H1 (cell line): ENCODE measurements at regions not wholly inside any gene's neighbourhood (a gene's known extent, or its start where the extent isn't known, plus 50 kb on each side); places are given as distances from the start of the nearest gene placed in this dataset.

ENCODE experiments used
- CTCF ChIA-PET: fragments of 300-600 bp; sonication (Branson Sonifier 250); formaldehyde crosslinking; loops from one replicate; lab custom pipeline; 2021; ENCODE audit not compliant: partially characterized antibody; lab: Charles Lee
- POLR2A ChIA-PET: fragments of 300-600 bp; sonication (Branson Sonifier 250); formaldehyde crosslinking; loops from one replicate; lab custom pipeline; 2021; ENCODE audit warnings: inconsistent platforms; ENCODE audit not compliant: partially characterized antibody; lab: Charles Lee
- DNase-seq, 2 experiments: peaks; one replicate each; pipeline versions ENCODE4 v3.0.0 to v3.0.0-alpha.2; 2010 to 2022; ENCODE audit warnings: low spot score in 2 of 2, low read depth in 1 of 2, mixed read lengths in 1 of 2
- FAIRE-seq: peaks from 2 replicates; lab custom pipeline; 2011; peaks lifted over from hg19 to GRCh38; lab: Jason Lieb, UNC
- H2AFZ ChIP-seq: 2 replicates; pipeline ENCODE4 v1.8.1; 2012; ENCODE audit warnings: low read length, inconsistent platforms
- H2AK5ac ChIP-seq: 2 replicates; pipeline ENCODE4 v1.6.1; 2013; ENCODE audit warnings: low read depth, low read length
- H2BK120ac ChIP-seq: replicated peaks from 2 replicates; pipeline ENCODE3; 2013; ENCODE audit warnings: low read depth, low read length, inconsistent platforms
- H2BK12ac ChIP-seq: 2 replicates; pipeline ENCODE4 v1.6.1; 2013; ENCODE audit warnings: low read depth, low read length
- H2BK15ac ChIP-seq: 2 replicates; pipeline ENCODE4 v1.6.1; 2013; ENCODE audit warnings: low read length
- H2BK20ac ChIP-seq: 2 replicates; pipeline ENCODE4 v1.6.1; 2013; ENCODE audit warnings: low read length
- H2BK5ac ChIP-seq: 2 replicates; pipeline ENCODE4 v1.6.1; 2013; ENCODE audit warnings: low read depth, low read length
- H3K14ac ChIP-seq: 2 replicates; pipeline ENCODE4 v1.6.1; 2013; ENCODE audit warnings: inconsistent platforms; ENCODE audit not compliant: insufficient read length
- H3K18ac ChIP-seq: 2 replicates; pipeline ENCODE4 v1.6.1; 2013; ENCODE audit warnings: low read length; ENCODE audit errors: extremely low read depth
- H3K23ac ChIP-seq: 2 replicates; pipeline ENCODE4 v1.6.1; 2013; ENCODE audit warnings: inconsistent platforms; ENCODE audit not compliant: insufficient read length
- H3K23me2 ChIP-seq: 2 replicates; pipeline ENCODE4 v1.6.1; 2013; ENCODE audit warnings: low read depth, low read length
- H3K27ac ChIP-seq: 2 replicates; pipeline ENCODE4 v1.6.1; 2011; ENCODE audit warnings: low read depth, low read length, inconsistent platforms
- H3K27me3 ChIP-seq, 4 experiments: replicated peaks in 1 of 4; 1 replicate in 1 of 4; 2 replicates in 3 of 4; pipeline versions ENCODE4 v1.6.1 to v1.8.1; 2011 to 2013; ENCODE audit warnings: low read length in 3 of 4, mild to moderate bottlenecking in 3 of 4, inconsistent platforms in 2 of 4, mixed read lengths in 2 of 4, moderate library complexity in 1 of 4; ENCODE audit not compliant: control insufficient read depth in 3 of 4, insufficient read depth in 3 of 4; ENCODE audit errors: extremely low read depth in 1 of 4
- H3K36me3 ChIP-seq, 4 experiments: 2 replicates each; pipeline versions ENCODE4 v1.6.1 to v1.8.1; 2011 to 2013; ENCODE audit warnings: mild to moderate bottlenecking in 4 of 4, low read length in 3 of 4, moderate library complexity in 2 of 4, control low read depth in 1 of 4, inconsistent platforms in 1 of 4; ENCODE audit not compliant: insufficient read depth in 4 of 4, control insufficient read depth in 2 of 4
- H3K4ac ChIP-seq: replicated peaks from 2 replicates; pipeline ENCODE3; 2013; ENCODE audit warnings: low read length, low read depth, mixed read lengths, inconsistent platforms; ENCODE audit not compliant: insufficient read length
- H3K4me1 ChIP-seq, 4 experiments: replicated peaks in 1 of 4; 1 replicate in 1 of 4; 2 replicates in 3 of 4; pipeline versions ENCODE4 v1.6.1 to v1.8.1; 2011 to 2013; ENCODE audit warnings: low read length in 3 of 4, inconsistent platforms in 2 of 4, mixed read lengths in 1 of 4; ENCODE audit not compliant: insufficient read depth in 4 of 4, control insufficient read depth in 3 of 4
- H3K4me2 ChIP-seq, 2 experiments: 2 replicates each; pipeline versions ENCODE4 v1.6.1 to v1.8.1; 2011 to 2013; ENCODE audit warnings: low read depth in 2 of 2, low read length in 2 of 2, control low read depth in 1 of 2, inconsistent platforms in 1 of 2, mild to moderate bottlenecking in 1 of 2; ENCODE audit not compliant: insufficient read depth in 1 of 2
- H3K4me3 ChIP-seq, 4 experiments: fragments of 200-600, 300-600 bp in 1 of 4; sonication (generic), shearing (Covaris generic), sonication (Bioruptor Twin) in 1 of 4; 2 replicates each; pipeline versions ENCODE4 v1.5.1 to v1.8.1; 2011 to 2016; ENCODE audit warnings: low read length in 4 of 4, low read depth in 3 of 4, control low read depth in 2 of 4, inconsistent platforms in 2 of 4, mild to moderate bottlenecking in 2 of 4, mixed read lengths in 1 of 4, moderate library complexity in 1 of 4; ENCODE audit not compliant: insufficient read depth in 2 of 4; ENCODE audit errors: extremely low read depth in 1 of 4
- H3K56ac ChIP-seq: replicated peaks from 2 replicates; pipeline ENCODE3; 2013; ENCODE audit warnings: low read depth, mild to moderate bottlenecking, mixed read lengths, low read length, inconsistent platforms; ENCODE audit not compliant: insufficient read length
- H3K79me1 ChIP-seq: 2 replicates; pipeline ENCODE4 v1.6.1; 2013; ENCODE audit warnings: low read depth, low read length, control low read depth
- H3K79me2 ChIP-seq, 2 experiments: 2 replicates each; pipeline versions ENCODE4 v1.6.1 to v1.8.1; 2012 to 2013; ENCODE audit warnings: low read length in 2 of 2, mild to moderate bottlenecking in 2 of 2, inconsistent platforms in 1 of 2; ENCODE audit not compliant: insufficient read depth in 2 of 2, control insufficient read depth in 1 of 2
- H3K9ac ChIP-seq, 4 experiments: replicated peaks in 1 of 4; 1 replicate in 1 of 4; 2 replicates in 3 of 4; pipeline versions ENCODE4 v1.6.1 to v1.8.1; 2011 to 2013; ENCODE audit warnings: low read depth in 3 of 4, low read length in 3 of 4, control low read depth in 2 of 4, mild to moderate bottlenecking in 2 of 4, moderate library complexity in 2 of 4, inconsistent platforms in 1 of 4; ENCODE audit errors: extremely low read depth in 1 of 4
- H3K9me3 ChIP-seq, 2 experiments: 2 replicates each; pipeline versions ENCODE4 v1.6.1 to v1.8.1; 2012 to 2013; ENCODE audit warnings: mild to moderate bottlenecking in 2 of 2, moderate library complexity in 2 of 2, control low read depth in 1 of 2, inconsistent platforms in 1 of 2, low read depth in 1 of 2, low read length in 1 of 2, mixed read lengths in 1 of 2; ENCODE audit not compliant: insufficient read depth in 2 of 2
- H4K20me1 ChIP-seq, 2 experiments: replicated peaks in 1 of 2; 2 replicates each; pipeline versions ENCODE3 to v1.8.1; 2011 to 2013; ENCODE audit warnings: inconsistent platforms in 2 of 2, low read length in 2 of 2, mild to moderate bottlenecking in 1 of 2; ENCODE audit not compliant: insufficient read depth in 2 of 2, control insufficient read depth in 1 of 2
- H4K5ac ChIP-seq: 2 replicates; pipeline ENCODE4 v1.6.1; 2013; ENCODE audit warnings: low read length, low read depth, mixed read lengths, inconsistent platforms; ENCODE audit not compliant: insufficient read length
- H4K8ac ChIP-seq: 2 replicates; pipeline ENCODE4 v1.8.0; 2013; ENCODE audit warnings: mild to moderate bottlenecking, moderate library complexity, low read length, inconsistent platforms; ENCODE audit not compliant: insufficient read depth; ENCODE audit errors: extremely low read depth
- H4K91ac ChIP-seq: replicated peaks from 2 replicates; pipeline ENCODE3; 2013; ENCODE audit warnings: low read length, mixed read lengths, inconsistent platforms; ENCODE audit not compliant: insufficient read length
- EP300 ChIP-seq, 2 experiments: IDR thresholded peaks; 1 replicate in 1 of 2; 2 replicates in 1 of 2; pipeline ENCODE4 v1.6.1; 2011 to 2012; ENCODE audit warnings: low read depth in 2 of 2, low read length in 2 of 2, mild to moderate bottlenecking in 2 of 2, borderline replicate concordance in 1 of 2, inconsistent platforms in 1 of 2, moderate library complexity in 1 of 2
- GABPA ChIP-seq: IDR thresholded peaks from 2 replicates; pipeline ENCODE4 v1.6.1; 2011; ENCODE audit warnings: mild to moderate bottlenecking, low read length, moderate library complexity, borderline replicate concordance; ENCODE audit not compliant: insufficient read depth
- HDAC2 ChIP-seq, 2 experiments: fragments of 300-600 bp in 1 of 2; sonication (generic) in 1 of 2; IDR thresholded peaks; 2 replicates each; pipeline ENCODE4 v1.6.1; 2011 to 2012; ENCODE audit warnings: low read depth in 2 of 2, low read length in 2 of 2, mild to moderate bottlenecking in 2 of 2, moderate library complexity in 2 of 2, borderline replicate concordance in 1 of 2, inconsistent platforms in 1 of 2
- JUN ChIP-seq: IDR thresholded peaks from 2 replicates; pipeline ENCODE4 v1.6.1; 2011; ENCODE audit warnings: low read depth, mild to moderate bottlenecking, improper control_type of control experiment, low read length
- JUND ChIP-seq: IDR thresholded peaks from 2 replicates; pipeline ENCODE4 v1.6.1; 2011; ENCODE audit warnings: mild to moderate bottlenecking, improper control_type of control experiment, low read length
- KDM1A ChIP-seq: fragments of 200-600, 300-600 bp; sonication (generic); IDR thresholded peaks from 2 replicates; pipeline ENCODE4 v1.7.1; 2016; ENCODE audit warnings: mild to moderate bottlenecking, low read length, borderline replicate concordance
- MAX ChIP-seq: IDR thresholded peaks from 2 replicates; pipeline ENCODE4 v1.6.1; 2012; ENCODE audit warnings: inconsistent platforms
- RAD21 ChIP-seq, 2 experiments: IDR thresholded peaks in 1 of 2; conservative IDR thresholded peaks in 1 of 2; 2 replicates each; pipeline ENCODE4 v1.6.1; 2011; ENCODE audit warnings: low read depth in 2 of 2, low read length in 2 of 2, improper control_type of control experiment in 1 of 2, inconsistent platforms in 1 of 2, mild to moderate bottlenecking in 1 of 2, moderate library complexity in 1 of 2
- SIRT6 ChIP-seq: IDR thresholded peaks from one replicate; pipeline ENCODE4 v1.7.1; 2012; ENCODE audit warnings: low read length, inconsistent platforms
- SIX5 ChIP-seq: IDR thresholded peaks from 2 replicates; pipeline ENCODE4 v1.6.1; 2011; ENCODE audit warnings: mild to moderate bottlenecking, low read depth, low read length
- SP1 ChIP-seq: IDR thresholded peaks from 2 replicates; pipeline ENCODE4 v1.6.1; 2011; ENCODE audit warnings: low read depth, low read length
- TAF1 ChIP-seq: IDR thresholded peaks from 2 replicates; pipeline ENCODE4 v1.6.1; 2011; ENCODE audit warnings: mild to moderate bottlenecking, low read depth, low read length
- USF2 ChIP-seq: IDR thresholded peaks from 2 replicates; pipeline ENCODE4 v1.6.1; 2011; ENCODE audit warnings: low read length, improper control_type of control experiment
- YY1 ChIP-seq: IDR thresholded peaks from 2 replicates; pipeline ENCODE4 v1.6.1; 2011; ENCODE audit warnings: low read depth, mild to moderate bottlenecking, low read length
- WGBS, 2 experiments: shearing (Covaris generic) in 1 of 2; methylation state at CpG; one replicate each; pipeline versions ENCODE4 v1.1.6 to v1.1.7; 2013 to 2015; ENCODE audit warnings: low lambda C conversion rate in 2 of 2, mixed read lengths in 2 of 2, inconsistent platforms in 1 of 2, low coverage in 1 of 2, missing lambda C conversion rate in 1 of 2; ENCODE audit not compliant: insufficient replicate concordance in 2 of 2, insufficient coverage in 1 of 2, insufficient read length in 1 of 2; ENCODE audit errors: extremely low coverage in 1 of 2, missing lambda C conversion rate in 1 of 2; 5-methylcytosine and 5-hydroxymethylcytosine counted together

DNA sequence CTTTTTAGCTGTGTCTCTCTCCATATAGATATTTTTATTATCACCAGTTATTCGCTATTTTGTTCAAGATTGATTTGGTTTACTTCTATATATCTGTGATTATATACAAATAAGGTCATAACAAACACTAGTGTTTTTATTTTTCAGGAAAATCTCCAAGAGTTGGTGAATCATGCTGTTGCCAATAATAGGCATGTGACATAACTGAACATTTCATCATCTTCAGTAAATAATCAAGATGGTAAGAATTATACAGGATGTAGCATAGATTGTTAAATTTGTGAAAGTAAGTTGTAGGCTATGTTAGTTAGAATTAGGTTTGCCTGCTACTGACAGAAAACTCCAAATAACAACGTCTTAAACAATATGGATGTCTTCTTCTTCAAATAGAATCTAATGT, 240.9 kb upstream of the PDE3A start:
- no peak overlapping the region for H2BK15ac ChIP-seq
- H3K79me2 ChIP-seq, result no peaks in the 10 kb centered on the region
- H3K14ac ChIP-seq, result no peak overlapping the region
- no peaks in the 10 kb centered on the region for H3K4me1 ChIP-seq
- no peak overlapping the region for H3K27ac ChIP-seq
- H3K18ac ChIP-seq, result no peak overlapping the region
- no peak for DNase-seq
- H2AK5ac ChIP-seq, result no peak overlapping the region
- 0 out of 2 replicates have a peak overlapping the region, but pooled peaks have one; percentile 7 for H2AFZ ChIP-seq
- no peak for FAIRE-seq
- no peak overlapping the region for H2BK5ac ChIP-seq
- no peak overlapping the region for H3K56ac ChIP-seq
- no peaks in the 10 kb centered on the region for H3K9me3 ChIP-seq
- 90% methylated on average over 2 of the region's 2 CpGs; no CpG with 5 or more reads in 1 of the 2 experiments for WGBS, 2 experiments
- H4K5ac ChIP-seq, result no peak overlapping the region
- H3K4me2 ChIP-seq, result no peak overlapping the region
- no peak overlapping the region for H3K4me3 ChIP-seq
- H4K20me1 ChIP-seq, result no peaks in the 10 kb centered on the region
- no peaks in the 10 kb centered on the region for H3K23me2 ChIP-seq
- no peak overlapping the region for H2BK12ac ChIP-seq
- H4K91ac ChIP-seq, result no peak overlapping the region
- no peaks in the 10 kb centered on the region for H3K27me3 ChIP-seq
- ChIA-PET CTCF (no interaction called here), POLR2A (no interaction called here)
- no peaks in the 10 kb centered on the region for H3K79me1 ChIP-seq
- no peak overlapping the region for H3K9ac ChIP-seq
- no peak overlapping the region for H3K4ac ChIP-seq
- no peak overlapping the region for H2BK20ac ChIP-seq
- no peak overlapping the region for H3K23ac ChIP-seq
- no peak overlapping the region for H2BK120ac ChIP-seq
- H3K36me3 ChIP-seq, result no peaks in the 10 kb centered on the region
- no peak overlapping the region for H4K8ac ChIP-seq
- TF ChIP-seq USF2 (no peak), HDAC2 (IDR thresholded peaks at IDR 0.05; ENCODE audit: borderline replicate concordance in 1 of 2, low read depth in 2 of 2, low read length in 2 of 2) (no peak), JUN (no peak), MAX (no peak), JUND (no peak), SIX5 (no peak), EP300 (IDR thresholded peaks at IDR 0.05; ENCODE audit: borderline replicate concordance in 1 of 2, low read depth in 2 of 2, low read length in 2 of 2) (no peak), GABPA (no peak), RAD21 (IDR thresholded peaks at IDR 0.05 in 1 of 2, conservative IDR thresholded peaks at IDR 0.05 in 1 of 2; ENCODE audit: low read depth in 2 of 2, low read length in 2 of 2) (no peak), SP1 (no peak), YY1 (no peak), KDM1A (no peak), TAF1 (no peak), SIRT6 (no peak)
